GM13976 (cell line): ENCODE measurements at regions not wholly inside any gene's neighbourhood (a gene's known extent, or its start where the extent isn't known, plus 50 kb on each side); places are given as distances from the start of the nearest gene placed in this dataset.

Experiments
- DNase-seq: peaks from one replicate; pipeline ENCODE4 v3.0.0; 2012; ENCODE audit warnings: low spot score
- CTCF ChIP-seq: IDR thresholded peaks from 2 replicates; pipeline ENCODE4 v1.5.1; 2012; ENCODE audit warnings: borderline replicate concordance, mild to moderate bottlenecking; ENCODE audit not compliant: insufficient read depth; ENCODE audit errors: extremely low read depth, missing control alignments, control extremely low read depth
- in situ Hi-C: fragments of 300-500 bp; cut with MboI; formaldehyde crosslinking; loops from one replicate; pipeline ENCODE4 v1.12.0; 2022; ENCODE audit warnings: low sequenced_read_pairs, mixed read lengths, inconsistent platforms; ENCODE audit not compliant: unreplicated experiment

DNA sequence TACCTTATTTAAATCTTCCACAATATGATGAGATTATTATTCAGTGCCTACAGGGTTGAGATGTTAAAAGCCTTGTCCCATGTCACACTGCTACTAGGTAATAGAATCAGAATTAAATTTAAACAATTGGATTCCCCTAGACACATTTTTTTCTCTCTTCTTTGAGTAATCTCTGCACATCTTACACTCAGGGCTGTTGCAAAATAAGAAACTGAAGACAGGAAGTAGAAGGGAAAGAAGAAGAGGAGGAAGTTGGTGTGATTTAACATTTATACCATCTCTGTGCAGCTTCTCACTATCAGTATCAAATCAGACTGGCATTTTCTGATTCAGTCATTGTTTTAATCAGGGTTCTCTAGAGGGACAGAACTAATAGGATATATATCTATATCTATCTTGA is 677.6 kb downstream of the IRS1 start:
- DNase-seq = no peak
- TF ChIP-seq CTCF = no peak
- in situ Hi-C loops = no loop called here

- TF ChIP-seq CTCF = no peak
- no peak for DNase-seq
- in situ Hi-C loops = no loop called here
Measured at GRCh38 chr2:226121046-226121738, 678.4 kb downstream of the IRS1 start.

DNA sequence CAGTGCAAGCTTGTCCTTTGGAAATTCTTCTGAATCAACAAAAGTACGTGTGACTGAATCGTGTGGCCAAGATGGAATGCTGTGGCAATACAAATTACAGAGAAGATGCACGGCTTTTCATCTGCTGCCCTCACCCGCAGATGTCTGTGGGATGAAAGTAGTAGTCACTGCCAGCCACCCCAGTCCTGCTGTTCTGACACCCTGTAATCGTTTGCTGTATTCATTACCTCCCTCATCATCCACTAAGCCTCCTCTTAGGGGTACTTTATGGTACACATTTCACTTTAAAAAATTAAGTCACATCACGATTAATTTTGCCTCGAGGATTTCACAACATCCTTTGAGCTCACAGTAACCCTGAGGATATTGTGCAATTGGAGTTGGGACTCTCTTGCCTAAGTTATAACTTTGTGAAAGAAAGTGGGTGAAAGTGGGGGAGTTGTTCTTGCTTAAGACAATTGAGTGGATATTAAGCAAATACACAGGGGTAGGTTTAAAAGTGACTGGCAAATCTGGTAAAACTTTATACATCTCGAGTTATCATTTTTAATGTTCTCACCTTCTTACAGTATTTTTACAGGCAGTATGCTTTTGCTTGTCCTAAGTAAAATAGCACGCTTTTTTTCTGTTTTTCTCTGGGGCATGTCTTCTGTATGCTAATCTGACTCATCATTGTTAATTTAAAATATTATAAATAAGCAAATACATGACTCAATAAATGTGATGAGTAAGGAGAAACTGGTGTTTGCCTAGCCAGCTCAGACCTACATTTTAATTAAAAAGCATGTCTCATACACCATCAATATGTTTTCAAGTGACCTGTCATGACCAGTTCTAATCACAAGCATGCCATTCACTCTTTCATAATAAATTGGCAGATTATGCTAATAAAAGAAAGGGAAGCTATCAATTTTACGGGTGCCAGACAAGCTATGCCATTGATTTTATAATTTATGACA is 680.9 kb downstream of the IRS1 start:
- no peak for DNase-seq
- in situ Hi-C loops = no loop called here
- no peak for TF ChIP-seq CTCF

DNA sequence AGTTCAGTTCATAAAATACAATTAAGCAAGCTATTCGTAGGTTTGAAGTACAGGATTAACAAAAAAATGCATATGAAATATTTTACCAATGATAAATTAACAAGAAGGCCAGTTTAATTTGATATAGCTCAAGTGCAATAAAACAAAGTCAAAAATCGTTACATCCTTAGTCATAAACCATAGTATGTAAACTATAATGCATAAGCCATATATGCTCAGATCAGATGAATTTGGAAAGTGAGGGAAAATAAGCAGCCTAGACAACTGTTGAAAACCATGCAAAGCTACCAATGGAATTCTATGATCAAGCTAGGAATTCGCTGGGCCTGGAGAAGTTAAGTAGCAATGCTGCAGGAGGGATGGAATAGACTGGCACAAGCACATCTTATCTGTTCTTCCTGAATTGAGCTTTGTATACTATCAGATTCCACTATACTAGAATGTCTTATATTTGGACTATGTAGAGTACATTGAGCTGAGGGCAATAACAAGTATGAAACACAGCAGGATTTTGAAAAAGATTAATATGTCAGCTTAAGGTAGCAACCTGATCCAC is 682.0 kb downstream of the IRS1 start:
- in situ Hi-C loops = no loop called here
- TF ChIP-seq CTCF = no peak
- no peak for DNase-seq

DNA sequence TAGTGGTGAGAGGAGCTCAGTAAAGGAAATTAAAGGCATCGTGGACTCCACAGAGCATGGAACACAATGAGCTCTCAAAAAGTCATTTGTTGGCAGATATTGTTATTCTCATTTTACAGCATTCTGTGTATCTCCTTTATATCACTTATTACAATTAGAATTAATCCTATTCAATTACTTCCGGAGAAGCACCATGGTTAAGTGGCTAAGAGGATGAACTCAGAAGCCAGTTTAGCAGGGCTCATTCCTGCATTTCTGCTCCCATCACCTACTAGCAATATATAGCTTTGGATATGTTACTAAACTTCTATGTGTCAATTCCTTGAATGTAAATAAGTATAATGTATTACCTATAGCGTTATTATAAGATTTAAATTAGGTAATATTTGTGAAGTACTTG is 683.3 kb downstream of the IRS1 start:
- in situ Hi-C loops = no loop called here
- DNase-seq = no peak
- no peak for TF ChIP-seq CTCF

- no peak for DNase-seq
- in situ Hi-C loops = no loop called here
- no peak for TF ChIP-seq CTCF
Measured at GRCh38 chr2:226115832-226116200, 683.8 kb downstream of the IRS1 start.
